Effector CD8-positive, alpha-beta T cell (primary cell): ENCODE measurements at regions not wholly inside any gene's neighbourhood (a gene's known extent, or its start where the extent isn't known, plus 50 kb on each side); places are given as distances from the start of the nearest gene placed in this dataset.

Experiments
- DNase-seq: peaks from one replicate; lab custom pipeline; 2025; lab: John Stamatoyannopoulos, UW

DNA sequence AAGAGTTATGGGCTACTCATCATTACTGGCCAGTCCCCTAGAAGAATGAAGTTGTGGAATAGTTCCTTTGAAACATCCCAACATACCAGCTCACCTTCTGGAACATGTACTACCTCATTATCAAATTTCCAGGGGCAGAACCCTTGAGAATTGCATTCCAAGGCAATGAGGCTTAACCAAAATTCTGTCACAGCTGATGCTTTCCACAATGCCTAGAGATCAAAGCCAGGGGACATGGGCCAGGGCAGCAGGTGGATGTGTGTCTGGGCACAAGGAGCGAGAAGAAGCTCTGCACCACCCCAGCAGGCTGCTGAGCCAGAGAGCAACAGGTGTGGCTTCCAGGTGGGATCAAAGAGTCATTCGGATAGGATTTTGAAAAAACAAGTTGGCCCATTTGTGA, 362.1 kb downstream of the EFNB2 start:
- no peak for DNase-seq

DNA sequence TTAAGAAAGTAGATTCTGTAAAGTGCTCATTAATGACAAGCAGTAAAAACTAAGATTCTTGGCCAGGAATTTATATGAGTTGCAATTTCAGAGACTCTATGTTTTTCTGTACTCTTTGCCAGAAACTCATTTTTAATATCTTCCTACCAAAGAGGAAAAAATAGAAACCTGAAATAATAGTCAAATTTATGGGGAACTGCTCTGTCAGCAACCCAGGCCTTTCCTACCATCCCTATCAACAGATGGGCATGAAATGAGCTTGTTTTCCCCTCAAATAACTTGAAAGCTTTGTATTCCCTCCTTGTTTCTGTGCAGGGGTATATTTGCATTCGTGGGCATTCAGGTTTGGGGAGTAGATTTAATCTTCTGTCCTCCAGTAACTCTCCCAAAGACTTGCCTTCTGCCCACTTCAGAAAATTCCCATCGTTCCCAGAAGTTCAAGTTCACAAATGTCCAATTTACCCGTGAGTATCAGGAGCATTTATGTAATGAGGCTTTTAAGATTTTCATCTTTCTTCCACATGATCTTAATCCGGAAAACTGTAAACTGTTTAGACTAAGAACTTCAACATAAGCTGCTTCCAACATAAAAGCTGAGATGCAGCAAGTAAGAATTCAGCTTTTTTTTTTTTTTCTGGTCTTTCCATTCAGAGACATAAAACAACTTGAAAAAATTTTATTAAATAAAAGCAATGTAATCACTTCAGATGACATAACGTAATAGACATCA, 363.1 kb downstream of the EFNB2 start:
- no peak for DNase-seq

DNA sequence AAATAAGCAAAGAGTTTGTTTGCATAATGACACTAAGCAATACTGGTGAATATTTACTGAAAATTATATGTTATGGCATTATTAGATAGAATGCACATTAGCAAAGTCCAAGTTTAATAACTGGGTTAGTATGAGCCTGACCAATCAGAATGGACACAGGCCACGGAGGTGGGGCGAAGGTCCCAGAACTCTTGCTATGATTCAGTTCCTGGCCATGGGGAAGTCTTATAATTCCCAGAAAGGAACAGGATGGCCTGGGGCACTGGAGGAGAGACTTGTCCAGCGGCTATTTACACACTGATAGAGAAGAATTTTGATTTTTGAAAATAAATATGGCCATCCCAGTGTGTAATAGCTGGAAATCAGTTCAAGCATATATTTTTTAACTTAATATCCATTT, 372.0 kb downstream of the EFNB2 start:
- no peak for DNase-seq

DNA sequence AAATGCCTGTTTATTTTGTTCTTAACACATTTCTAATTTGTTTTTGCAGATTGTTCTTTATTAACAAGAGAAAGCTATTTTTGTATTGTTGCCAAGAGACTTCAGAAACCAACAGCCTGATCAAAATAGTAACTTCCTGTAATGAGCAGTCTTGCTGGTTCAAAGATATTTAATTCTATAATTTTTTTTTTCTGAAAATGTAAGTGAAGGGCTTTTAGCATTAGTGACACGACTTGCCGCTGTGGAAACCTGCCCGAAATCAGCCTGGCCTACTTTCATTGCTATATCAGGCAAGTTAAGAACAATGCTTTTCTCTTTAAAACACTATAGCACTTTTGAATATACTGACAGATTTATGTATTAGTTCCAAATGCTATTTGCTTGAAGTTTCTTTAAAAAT, 374.3 kb downstream of the EFNB2 start:
- DNase-seq, result no peak

DNA sequence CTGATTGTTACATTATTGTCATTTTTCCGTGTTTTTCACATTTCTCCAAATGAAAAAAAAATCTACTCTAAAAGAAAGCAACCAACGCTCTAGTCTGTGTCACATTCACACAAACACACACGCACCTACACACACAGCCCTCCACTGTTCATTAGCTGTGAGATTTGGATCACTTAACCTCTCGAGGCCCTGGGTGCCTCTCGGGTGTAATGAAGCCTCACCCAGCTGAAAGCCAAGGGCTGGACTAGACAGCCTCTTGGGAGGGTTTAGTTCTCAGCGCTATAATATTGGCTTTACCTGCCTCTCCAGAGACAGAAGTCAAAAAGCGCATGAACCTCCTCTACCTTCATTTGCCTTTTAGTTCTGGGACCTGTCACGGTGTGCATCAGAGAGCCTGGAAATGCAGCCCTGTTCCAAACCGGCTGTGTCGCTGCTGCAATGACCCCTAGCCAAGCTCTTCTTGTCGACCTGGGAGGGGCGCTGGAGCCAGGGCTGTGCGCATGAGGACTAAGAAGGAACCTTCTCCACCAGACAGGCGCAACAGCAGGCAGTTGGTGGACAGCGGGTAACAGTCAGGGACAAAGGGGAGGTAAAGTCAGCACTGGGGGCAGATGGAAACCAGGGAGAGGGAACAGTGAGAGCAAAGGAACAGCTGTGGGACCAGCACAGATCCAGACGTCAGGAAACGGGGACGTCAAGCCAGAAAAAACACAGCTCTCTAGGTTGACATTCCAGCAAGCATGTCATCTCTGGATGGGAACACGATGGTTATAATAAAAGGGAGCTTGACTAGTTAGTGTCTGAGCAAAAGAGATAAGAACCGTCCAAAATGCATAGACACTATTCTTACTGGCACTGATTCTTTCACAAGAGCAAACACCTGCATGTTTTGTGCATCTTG, 375.9 kb downstream of the EFNB2 start:
- no peak for DNase-seq

DNA sequence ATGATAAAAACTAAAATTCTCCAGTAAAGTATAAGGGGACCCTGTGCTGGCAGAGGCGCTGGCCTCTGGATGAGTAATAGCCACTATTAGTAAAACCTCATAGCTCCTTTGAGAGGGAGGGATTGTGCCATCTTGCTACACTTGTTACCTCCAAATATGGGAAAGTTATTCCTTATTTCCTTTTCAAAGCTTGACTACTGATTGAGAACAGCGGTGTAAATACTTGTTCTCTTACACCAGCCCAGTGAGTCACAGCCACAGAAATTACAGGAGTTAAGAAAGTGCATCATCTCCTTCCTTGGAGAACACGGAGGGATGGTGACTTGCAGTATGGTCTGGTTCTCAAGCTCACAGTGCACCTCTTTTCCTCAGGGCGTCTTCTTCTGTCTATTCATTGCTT, 379.0 kb downstream of the EFNB2 start:
- DNase-seq, result no peak

DNA sequence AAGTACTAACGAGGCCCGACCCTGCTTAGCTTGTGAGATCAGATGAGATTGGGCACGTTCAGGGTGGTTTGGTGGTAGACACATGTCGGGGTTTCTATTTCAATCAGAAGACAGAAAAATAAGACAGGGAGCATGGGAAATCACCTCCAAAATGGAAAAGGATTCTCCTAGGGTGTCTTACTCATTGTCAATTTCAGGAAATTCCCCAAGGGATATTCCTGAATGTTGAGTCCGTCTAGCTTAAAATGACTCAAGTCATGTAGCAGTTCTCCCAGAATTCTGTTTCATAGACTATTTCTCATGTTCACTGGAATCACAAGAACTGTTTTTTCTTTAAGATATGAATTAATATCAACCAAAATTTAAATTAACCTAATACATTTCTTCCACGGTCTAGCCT, 380.1 kb downstream of the EFNB2 start:
- no peak for DNase-seq

DNA sequence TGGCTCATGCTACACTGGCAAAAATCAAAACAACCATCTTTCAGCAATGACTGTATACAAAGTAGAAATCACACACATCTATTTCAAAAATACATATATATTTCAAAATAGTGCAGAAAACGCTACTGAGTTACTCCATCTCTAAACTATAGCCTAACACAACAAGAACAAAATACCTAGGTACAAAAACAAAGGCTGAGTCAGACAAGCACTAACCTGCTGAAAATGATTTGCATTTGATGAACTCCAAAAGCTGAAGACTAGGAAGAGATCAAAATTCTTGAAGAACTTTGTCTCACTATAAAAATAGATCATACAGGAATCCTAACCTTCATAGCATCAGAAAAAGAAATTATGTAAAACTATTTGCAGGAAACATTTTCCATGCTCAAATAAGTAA, 381.6 kb downstream of the EFNB2 start:
- DNase-seq, result no peak

DNA sequence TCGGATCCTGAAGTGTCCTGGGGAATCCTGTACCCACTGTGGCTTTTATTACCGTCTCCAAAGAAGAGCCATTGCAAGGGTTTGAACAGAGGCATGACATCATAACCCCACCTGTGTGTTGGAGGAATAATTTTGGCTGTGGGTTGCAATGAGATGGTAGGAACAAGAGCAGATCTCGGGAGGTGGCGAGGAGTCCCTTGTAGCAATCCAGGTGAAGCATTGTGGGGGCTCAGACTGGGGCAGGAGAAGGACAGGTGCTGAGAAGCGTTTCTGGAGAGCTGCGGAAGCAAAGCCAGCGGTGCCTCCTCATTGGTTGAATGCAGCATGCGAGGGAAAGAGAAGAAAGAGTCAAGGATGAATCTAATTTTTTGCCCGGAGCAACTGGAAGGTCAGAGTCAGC, 382.4 kb downstream of the EFNB2 start:
- DNase-seq, result no peak

DNA sequence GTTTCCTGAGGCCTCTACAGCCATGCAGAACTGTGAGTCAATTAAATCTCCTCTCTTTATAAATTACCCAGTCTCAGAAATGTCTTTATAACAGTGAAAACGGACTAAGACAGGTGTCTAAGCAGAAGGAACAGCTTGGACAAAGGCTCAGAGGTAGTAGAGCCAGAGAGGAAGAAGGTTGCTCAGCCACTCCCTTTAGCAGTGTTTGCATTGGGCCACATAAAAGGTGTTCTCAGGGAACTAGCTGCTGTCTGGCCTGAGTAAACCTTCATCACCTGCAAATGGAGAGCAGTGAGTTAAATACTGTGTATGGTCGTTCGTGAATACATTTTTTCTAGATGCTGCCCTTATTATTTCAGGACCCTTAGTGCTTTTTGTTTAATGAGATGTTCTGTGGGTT, 383.4 kb downstream of the EFNB2 start:
- DNase-seq, result no peak

DNA sequence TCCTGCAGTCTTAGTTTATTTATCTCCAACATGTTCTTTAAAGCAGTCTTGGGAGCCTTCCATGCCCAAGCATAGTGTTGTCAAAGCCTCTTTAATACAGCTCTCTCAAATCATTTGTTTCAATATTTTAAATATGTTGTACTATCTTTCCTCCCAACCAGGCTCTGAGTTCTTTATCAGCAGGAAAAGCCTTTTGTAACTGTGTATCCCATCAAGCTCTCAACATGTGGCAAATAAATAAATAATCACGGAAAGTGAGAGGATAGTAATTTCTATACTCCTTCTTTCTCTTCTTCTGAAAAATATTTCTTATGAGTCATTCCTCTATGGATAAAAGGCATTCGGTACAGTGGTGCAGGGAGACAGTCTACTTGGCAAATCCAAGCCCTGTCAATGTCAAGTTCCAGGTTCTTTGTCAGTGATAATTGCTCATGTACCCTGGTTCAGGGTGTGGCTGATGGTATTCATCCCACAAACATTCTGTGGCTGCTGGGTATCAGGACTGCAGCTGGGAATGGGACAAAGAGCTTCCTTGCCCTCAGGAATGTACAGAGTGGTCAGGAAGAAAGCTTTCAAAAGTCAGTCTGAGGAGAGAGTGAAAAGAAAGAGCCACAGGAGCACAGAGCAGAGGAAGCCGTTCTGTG, 384.3 kb downstream of the EFNB2 start:
- no peak for DNase-seq

DNA sequence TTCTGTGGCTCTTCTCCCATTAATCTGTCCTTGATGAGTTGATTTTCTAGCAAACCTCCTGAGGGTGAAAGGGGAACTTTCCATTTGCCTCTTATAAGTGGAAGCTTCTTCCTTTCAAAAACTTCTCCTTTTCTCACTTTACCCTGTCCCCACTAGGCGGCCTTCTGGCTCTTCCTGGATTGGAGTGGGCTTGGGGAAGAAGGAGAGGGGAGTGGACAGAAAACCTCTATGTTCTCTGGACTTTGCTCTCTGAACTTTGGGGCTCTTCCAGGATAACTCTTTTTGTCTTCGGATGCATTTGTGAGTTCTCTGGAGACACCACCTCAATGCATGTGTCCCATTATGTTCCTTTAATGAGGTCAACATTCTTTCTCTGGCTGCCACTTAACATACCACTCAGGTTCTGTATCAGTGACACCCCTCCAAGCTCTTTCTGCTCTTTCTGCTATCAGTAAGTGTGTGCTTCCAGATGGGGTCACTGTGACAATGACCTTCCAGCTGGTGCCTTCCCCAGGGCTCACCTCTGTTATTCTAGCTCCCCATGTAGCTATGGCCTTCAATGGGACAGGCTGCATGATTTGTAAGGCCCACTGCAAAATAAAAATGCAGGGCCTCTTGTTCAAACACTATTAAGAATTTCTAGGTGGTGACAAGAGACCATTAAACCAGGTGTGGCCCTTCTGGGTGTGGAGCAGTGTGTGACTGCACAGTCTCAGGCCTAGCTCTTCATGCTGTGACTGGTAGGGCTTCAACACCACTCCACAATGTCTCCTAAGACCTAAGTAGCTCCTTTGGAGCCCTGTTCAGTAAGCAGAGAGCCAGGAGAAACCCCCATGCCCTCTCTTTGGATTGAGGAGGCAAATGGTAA, 389.2 kb downstream of the EFNB2 start:
- no peak for DNase-seq

DNA sequence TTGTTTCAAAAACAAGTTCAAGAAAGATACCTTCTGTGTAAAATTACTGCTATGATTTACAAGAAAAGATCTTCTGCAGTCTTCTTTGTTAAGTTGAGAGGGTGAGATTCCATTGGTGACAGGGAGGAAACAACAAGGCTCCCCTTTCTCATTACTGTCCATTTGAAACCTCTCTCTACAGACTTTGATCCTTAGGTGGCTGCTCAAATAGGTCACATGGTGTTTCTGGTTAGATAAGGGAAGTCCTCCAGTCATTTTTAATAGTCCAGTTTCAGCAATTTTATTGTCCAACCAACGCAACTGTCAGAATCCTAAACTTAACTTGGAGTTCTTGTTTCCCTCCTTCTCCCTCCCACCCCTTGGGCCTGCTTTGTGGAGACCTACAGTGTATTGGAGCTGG, 390.4 kb downstream of the EFNB2 start:
- no peak for DNase-seq

DNA sequence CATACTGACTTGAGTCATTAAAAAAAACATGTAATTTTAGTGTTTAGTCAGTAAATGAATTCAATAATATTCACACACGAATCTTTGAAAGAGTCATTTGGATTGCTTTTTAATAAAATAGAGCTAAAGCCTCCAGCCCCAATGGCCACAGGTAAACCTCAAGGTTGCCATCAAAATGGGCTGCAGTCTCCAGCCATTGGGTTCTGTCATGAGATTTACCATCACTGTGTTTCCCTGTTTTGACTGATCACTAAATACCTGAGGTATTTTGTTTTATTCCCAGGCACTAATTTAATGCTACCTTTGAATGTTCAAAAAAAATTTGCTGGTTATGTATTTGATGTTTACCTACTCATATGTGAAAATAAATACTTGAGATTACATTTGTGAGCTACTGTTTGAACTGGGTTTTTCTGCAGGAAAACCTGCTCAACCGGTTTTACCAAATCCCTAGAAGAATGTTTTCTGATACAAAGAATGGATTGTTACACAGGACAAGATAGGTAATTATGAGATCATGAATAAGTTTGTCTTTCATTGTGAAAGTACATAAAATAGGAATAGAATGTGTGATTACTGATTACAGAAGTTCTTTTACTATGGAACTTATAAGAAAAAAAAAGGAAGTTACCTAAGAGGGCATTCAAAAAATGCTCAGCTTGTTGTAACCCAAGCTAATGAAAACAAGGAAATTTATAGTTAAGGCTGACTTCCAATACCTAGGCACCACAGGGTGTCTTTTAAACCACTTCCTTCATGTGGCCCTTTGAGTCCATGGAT, 391.3 kb downstream of the EFNB2 start:
- DNase-seq, result no peak

DNA sequence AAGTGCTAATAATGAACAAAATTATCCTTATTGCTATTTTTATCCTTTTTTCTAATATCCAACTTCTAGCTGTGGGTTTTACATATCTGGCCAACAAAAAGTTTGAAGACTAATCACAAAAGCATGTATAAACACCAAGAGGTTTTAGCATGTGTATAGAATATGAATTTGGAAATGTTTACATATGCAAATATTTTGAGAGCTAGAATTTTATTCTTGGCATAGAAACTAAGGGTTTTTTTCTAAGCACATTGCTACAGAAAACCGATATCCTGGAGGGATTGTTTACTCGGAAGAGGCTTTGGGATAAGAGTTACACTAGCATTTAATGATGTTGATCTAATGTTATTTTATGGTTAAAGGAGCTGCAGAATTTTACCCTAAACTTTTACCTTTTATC, 392.1 kb downstream of the EFNB2 start:
- no peak for DNase-seq

DNA sequence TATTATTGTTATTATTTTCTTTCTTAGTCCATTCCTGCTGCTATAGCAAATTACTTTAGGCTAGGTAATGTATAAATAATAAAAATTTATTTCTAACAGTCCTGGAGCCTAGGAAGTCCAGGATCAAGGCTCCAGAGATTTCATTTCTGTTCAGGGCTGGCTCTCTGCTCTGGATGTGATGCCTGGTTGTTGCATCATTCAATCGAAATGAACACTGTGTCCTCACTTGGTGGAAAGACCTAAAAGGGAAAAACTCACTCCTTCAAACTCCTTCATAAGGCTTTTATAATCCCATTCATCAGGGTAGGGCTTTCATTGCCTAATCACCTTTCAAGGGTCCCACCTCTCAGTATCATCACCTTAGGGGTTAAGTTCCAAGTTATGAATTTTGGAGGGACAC, 395.0 kb downstream of the EFNB2 start:
- no peak for DNase-seq

DNA sequence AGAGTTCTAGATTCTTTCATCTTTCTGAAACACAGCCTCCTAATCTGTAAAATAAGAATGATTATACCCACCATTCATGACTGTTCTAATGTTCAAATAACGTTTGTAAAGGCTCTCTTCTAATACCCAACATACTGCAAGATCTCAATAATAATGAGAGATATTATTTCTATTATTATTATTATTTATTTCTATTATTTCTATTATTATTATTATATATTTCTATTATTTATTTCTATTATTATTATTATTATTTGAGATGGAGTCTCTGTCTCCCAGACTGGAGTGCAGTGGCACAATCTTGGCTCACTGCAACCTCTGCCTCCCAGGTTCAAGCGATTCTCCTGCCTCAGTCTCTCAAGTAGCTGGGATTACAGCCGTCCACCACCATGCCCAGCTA, 395.5 kb downstream of the EFNB2 start:
- no peak for DNase-seq

DNA sequence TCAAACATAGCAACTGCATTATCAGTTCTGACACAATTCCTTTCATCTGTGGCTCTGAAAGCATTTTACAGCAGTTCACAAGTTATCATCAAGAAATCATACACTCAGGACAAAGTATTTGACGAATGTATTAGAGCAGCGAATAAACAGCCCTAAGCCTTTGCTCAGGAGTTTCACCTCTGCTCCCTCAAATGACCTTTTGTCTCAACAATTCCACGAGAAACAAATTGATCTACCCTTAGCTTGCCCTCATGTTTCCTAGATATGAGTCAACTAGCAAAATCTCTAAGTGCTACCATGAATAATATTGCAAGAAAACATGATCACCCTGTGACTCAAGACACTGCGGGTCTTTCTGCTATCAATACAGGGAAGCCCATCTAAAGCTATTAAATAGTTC, 396.1 kb downstream of the EFNB2 start:
- DNase-seq, result no peak

DNA sequence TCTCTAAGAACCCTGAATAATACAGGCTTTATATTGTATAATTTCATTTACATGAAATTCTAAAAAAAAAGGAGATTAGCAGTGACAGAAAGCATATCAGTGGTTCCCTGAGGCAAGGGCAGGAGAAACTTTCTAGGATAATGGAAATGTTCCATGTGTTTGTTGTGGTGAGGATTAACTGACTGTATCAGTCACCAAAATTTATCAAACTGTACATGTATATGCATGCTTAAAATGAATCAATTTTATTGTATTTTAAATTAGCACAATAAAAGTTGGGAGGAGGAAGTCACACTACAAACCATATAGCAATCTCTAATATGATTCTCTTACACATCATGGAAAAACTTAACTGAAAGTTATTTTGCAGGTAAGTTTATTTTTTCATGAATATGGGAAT, 396.8 kb downstream of the EFNB2 start:
- no peak for DNase-seq

DNA sequence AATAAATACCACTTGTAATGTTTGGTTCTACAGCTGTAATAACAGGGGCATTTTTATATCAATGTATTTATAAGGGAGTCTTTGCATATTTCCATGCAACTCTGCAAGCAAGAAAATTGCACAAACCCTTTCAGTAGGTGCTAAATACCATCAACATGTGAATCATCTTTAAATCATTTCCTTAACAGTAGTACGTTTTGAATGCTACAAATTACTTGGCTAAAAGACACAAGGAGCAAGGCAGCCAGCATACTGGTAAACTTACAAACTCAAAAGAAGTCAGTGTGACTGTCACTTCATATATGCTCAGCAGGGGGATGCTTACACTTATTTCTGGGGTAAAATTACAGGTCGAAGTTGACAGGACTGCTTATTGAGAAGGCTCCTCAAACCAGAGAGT, 402.4 kb downstream of the EFNB2 start:
- no peak for DNase-seq

DNA sequence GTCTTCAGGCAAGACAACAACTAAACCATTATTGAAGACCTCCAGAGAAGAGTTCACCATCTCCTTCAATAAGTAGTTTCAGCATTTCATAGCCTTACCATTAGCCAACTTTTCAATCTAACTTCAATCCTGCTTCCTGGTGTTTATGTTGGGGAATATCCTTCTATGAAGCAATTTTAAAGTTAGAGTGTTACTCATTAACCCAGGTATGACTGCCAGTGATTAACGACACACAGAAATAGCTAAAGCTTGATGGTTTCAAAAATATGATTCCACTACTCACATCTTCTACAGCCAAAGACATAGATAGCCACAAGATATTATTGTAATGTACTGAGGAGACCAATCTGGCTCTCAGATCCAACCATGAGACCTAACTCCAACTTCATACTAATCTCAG, 403.2 kb downstream of the EFNB2 start:
- DNase-seq, result no peak
